Peyer's patch (tissue), 4 donors: ENCODE measurements at regions not wholly inside any gene's neighbourhood (a gene's known extent, or its start where the extent isn't known, plus 50 kb on each side); places are given as distances from the start of the nearest gene placed in this dataset.

Experiments used
- CTCF ChIP-seq, 6 experiments: fragments of 450-650 bp in 4 of 6; fragments of 200-600 bp in 2 of 6; sonication (generic) in 1 of 6; IDR thresholded peaks; one replicate each; pipeline ENCODE4 v1.5.1; 2017 to 2019; ENCODE audit warnings: antibody characterized with exemption in 6 of 6, mild to moderate bottlenecking in 3 of 6, moderate library complexity in 1 of 6
- POLR2A ChIP-seq, 2 donors: fragments of 450-650 bp; IDR thresholded peaks; one replicate each; pipeline ENCODE4 v1.5.1; 2017; ENCODE audit warnings: antibody characterized with exemption in 2 of 2, mild to moderate bottlenecking in 2 of 2, moderate library complexity in 2 of 2

DNA sequence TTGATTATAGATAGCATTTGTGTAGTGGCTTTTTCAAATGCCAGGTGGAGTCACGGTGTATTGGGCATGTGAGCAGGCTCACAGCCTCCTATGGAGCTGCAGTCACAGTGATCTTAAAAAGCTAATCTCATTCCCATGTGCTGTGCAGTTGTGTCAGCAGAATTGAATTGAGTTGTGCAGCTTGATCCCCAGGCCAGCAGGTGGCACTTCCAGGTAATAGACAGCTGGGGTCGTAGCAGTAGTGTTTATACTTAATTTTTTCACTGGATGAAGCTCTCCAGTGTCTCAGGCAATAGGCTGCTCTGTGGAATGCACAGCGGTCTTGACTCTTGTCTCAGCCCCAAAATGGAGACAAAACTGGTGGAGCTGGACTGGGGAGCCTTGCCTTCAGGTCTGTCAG, 1028.1 kb downstream of the SH3BGRL start:
- TF ChIP-seq POLR2A (IDR thresholded peaks at IDR 0.05), result no peak
- no peak for TF ChIP-seq CTCF (IDR thresholded peaks at IDR 0.05)
